ENCODE measurements at regions not wholly inside any gene's neighbourhood (a gene's known extent, or its start where the extent isn't known, plus 50 kb on each side); places are given as distances from the start of the nearest gene placed in this dataset.
"Not testable (repeated sequence)": the region's sequence is repeated elsewhere in the genome, so short reads cannot be mapped to it uniquely, and the experiment has no call there.

DNA sequence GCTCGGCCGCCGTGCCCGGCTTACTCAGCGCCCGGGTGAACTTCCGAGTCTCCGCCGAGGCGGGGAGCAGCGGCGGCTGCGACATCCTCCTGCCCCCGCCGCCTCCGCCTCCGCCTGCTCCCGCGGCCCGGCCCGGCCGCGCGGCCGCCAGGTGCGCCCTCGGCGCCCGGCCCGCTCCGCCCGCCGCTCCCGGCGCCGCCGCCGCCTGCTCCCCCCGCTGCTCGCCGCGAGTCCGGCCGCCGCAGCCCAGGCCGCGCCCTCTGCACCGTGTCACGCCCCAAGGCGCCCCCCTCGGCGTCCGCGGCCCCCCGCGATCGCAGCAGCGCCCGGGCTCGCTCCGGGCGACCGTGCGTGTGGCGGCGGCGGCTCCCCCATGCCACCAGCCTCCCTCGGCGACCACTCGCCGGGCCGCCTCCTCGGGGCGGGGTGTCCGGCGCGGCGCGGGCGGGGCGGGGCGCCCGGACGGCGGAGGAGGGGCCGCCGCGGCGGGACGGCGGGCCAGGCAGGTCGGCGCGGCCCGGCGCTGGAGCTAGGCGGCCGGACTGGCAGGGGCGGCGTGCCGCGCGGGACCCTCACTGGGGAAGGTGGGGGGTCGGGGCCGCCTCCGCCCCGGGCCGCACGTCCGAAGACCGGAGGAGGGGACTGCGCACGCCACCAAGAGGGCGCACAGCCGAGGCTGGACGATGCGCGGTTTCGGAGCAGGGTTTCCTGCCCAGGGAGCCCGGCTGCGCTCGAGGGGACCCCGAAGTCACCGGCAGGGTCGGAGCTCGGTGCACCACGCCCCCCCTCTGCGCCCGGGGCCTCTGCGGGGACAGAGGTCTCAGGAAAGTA, 108.6 kb upstream of the DOCK9 start:
- no peak for DNase-seq (ENCODE audit: insufficient read length, low spot score)
- FAIRE-seq, result no peak
- TF ChIP-seq, protein P1, sequence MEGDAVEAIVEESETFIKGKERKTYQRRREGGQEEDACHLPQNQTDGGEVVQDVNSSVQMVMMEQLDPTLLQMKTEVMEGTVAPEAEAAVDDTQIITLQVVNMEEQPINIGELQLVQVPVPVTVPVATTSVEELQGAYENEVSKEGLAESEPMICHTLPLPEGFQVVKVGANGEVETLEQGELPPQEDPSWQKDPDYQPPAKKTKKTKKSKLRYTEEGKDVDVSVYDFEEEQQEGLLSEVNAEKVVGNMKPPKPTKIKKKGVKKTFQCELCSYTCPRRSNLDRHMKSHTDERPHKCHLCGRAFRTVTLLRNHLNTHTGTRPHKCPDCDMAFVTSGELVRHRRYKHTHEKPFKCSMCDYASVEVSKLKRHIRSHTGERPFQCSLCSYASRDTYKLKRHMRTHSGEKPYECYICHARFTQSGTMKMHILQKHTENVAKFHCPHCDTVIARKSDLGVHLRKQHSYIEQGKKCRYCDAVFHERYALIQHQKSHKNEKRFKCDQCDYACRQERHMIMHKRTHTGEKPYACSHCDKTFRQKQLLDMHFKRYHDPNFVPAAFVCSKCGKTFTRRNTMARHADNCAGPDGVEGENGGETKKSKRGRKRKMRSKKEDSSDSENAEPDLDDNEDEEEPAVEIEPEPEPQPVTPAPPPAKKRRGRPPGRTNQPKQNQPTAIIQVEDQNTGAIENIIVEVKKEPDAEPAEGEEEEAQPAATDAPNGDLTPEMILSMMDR (IDR thresholded peaks at IDR 0.05; ENCODE audit: insufficient read depth, missing control alignments), result peak; percentile 3

DNA sequence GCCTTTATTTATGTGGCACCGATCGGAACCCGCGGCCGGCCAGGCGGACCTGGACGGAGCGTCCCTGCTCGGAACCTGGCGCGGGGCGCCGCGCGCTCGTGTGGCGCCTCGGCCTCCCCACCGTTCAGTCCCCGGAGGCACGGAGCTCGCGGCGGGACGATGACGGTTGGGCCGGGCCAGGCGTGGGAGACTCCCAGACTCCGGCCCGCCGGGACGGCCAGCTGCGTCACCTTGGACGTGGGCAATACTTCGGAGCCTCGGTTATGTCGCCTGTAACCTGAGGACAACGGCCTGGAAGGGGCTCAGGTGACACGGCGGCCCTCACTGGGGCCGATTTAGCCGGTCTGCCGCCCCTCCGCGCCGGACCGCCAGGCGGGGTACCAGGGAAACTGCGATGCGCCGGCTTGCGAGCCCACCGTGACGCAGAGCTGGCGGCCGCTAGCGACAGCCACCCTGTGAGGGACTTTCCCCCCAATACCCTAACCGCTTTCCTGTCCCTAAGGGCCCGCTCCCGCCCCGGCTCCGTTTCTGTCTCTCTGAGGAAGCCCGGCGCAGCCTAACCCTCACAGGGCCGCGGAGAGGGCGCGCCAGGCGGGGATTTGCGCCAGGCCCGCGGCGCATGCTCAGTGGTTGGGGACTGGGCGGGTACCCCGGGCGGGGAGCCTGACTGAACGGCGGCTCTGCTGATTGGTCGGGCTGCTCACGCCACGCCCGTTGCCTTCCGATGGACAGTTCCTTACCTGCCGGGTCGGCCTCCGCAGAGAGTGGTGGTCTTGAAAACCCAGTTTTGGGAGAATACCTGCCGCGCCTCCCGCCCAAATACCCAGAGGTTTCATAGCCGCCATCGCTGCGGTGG, 109.5 kb upstream of the DOCK9 start:
- FAIRE-seq (no peak), DNase-seq (ENCODE audit: insufficient read length, low spot score) (peak; percentile 96)
- TF ChIP-seq, protein P1 (IDR thresholded peaks at IDR 0.05; ENCODE audit: insufficient read depth, missing control alignments), result no peak

DNA sequence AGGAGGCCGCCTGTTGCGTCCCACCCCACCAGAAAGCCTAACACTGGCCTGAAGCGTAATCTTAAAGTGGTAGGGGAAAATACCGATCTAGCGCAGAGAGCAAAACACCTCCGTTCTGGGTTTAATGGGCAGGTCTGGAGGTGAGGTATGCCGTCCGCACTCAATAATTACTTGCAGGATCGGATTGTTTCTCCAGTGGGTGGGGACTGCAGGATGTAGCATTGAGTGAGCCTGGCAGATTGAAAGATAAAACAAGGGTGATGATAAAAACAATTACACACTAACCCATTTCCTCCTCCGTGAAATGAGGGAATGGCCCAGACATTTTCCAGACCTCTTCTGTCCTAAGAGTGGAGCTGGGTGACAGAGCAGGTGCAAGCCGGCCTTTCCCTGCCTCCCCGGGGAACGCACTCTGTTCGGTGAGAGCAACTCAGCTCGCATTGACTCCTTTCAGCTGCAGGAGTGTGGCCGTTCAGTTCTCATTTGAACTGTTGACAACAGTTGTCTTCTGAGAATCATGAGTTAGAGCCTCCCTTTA, 110.2 kb upstream of the DOCK9 start:
- TF ChIP-seq, protein P1 (IDR thresholded peaks at IDR 0.05; ENCODE audit: insufficient read depth, missing control alignments), result no peak
- DNase-seq (ENCODE audit: insufficient read length, low spot score), result no peak
- FAIRE-seq, result peak; percentile 56

DNA sequence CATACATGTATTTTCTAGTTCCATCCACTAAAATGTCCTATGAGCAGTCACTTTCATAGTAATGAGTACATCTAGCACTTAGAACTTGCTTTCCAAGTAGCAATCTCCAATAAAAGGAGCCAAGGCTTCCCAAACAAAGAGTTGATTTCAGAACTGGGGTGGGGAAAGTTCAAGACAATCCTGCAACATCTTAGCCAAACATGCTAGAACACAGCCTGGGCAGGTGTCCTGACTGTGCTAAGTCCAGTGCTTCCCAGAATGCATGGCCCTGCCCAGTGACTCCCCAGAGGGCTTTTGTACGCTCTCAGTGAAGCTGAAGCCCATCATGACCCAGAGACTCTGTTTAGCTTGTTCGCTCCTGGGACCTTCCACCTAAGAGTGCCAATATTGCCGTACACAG, 106.7 kb upstream of the UBAC2 start:
- no peak for FAIRE-seq
- TF ChIP-seq, protein P1 (IDR thresholded peaks at IDR 0.05; ENCODE audit: insufficient read depth, missing control alignments), result no peak

DNA sequence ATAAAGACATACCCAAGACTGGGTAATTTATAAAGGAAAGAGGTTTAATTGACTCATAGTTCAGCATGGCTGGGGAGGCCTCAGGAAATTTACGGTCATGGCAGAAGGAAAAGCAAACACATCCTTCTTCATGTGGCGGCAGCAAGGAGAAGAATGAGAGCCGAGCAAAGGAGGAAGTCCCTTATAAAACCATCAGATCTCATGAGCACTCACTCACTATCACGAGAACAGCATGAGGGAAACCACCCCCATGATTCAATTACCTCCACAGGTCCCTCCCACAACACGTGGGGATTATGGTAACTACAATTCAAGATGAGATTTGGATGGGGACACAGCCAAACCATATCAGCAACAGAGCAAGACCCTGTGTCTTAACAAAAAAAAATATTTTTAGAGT, 98.8 kb upstream of the UBAC2 start:
- not testable (repeated sequence) for DNase-seq (ENCODE audit: insufficient read length, low spot score); FAIRE-seq

More for the DNA sequence above, 106.7 kb upstream of the UBAC2 start:
- no peak for DNase-seq (ENCODE audit: insufficient read length, low spot score)

DNA sequence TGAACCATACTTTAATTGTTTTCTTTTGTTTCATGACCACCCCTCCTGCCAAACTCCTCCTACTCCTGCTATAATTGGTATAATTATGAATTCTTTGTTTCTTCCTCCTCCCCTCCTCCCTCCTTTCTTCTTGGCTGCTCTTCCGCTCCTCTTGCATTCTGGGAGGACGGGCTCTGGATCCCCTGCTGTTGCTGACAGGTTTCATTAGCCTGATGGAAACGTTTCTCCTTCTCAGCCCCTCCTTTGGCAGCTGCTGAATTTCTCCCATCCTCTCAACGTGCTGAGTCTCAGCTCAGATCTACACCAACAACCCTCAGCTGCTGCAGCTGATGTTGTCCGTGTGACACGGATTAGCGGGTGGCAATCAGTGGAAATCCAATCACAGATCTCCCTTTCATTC, 97.1 kb upstream of the UBAC2 start:
- FAIRE-seq (no peak), DNase-seq (ENCODE audit: insufficient read length, low spot score) (peak; percentile 42)
- TF ChIP-seq, protein P1 (IDR thresholded peaks at IDR 0.05; ENCODE audit: insufficient read depth, missing control alignments), result no peak

DNA sequence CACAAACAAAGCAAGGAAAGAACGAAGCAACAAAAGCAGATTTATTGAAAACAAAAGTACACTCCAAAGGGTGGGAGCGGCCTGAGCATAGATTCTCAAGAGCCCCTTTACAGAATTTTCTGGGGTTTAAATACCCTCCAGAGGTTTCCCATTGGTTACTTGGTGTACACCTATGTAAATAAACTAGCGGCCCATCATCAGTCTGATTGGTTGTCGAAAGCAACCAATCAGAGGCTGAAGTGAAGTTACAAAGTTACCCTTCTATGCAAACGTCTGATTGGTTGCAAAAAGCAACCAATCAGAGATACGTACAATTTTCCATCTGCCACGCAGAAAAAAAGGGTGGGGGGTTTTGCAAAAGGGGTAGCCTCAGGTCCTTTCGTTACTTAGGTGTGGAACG, 96.3 kb upstream of the UBAC2 start:
- FAIRE-seq (no peak), DNase-seq (ENCODE audit: insufficient read length, low spot score) (no peak)
- TF ChIP-seq, protein P1 (IDR thresholded peaks at IDR 0.05; ENCODE audit: insufficient read depth, missing control alignments), result no peak
